Gastrocnemius medialis (tissue), 4 donors: ENCODE measurements at regions not wholly inside any gene's neighbourhood (a gene's known extent, or its start where the extent isn't known, plus 50 kb on each side); places are given as distances from the start of the nearest gene placed in this dataset.

Experiments used
- ATAC-seq, 2 donors: fragments of 150-250 bp; one replicate each; pipeline ENCODE4 v1.9.1; 2016
- DNase-seq, 2 donors: peaks; one replicate each; pipeline ENCODE4 v3.0.0-alpha.2; 2019
- H3K27ac ChIP-seq, 4 donors: fragments of 200-600 bp; sonication (generic); 1 replicate in 1 of 4; 2 replicates in 3 of 4; pipeline ENCODE4 v1.5.1; 2016 to 2018; ENCODE audit warnings: mild to moderate bottlenecking in 2 of 4, moderate library complexity in 1 of 4
- H3K27me3 ChIP-seq, 3 donors: fragments of 200-600 bp; sonication (generic) in 2 of 3; 1 replicate in 1 of 3; 2 replicates in 2 of 3; pipeline versions ENCODE4 v1.5.1 to v1.6.0; 2016 to 2019; ENCODE audit warnings: mild to moderate bottlenecking in 1 of 3, moderate library complexity in 1 of 3
- H3K36me3 ChIP-seq, 2 donors: fragments of 200-600 bp; sonication (generic) in 1 of 2; one replicate each; pipeline ENCODE4 v1.5.1; 2017 to 2018
- H3K4me1 ChIP-seq, 2 donors: fragments of 200-600 bp; sonication (generic) in 1 of 2; one replicate each; pipeline ENCODE4 v1.5.1; 2016 to 2017; ENCODE audit warnings: mild to moderate bottlenecking in 2 of 2
- H3K4me3 ChIP-seq, 4 donors: fragments of 200-600 bp; sonication (generic) in 3 of 4; 1 replicate in 1 of 4; 2 replicates in 3 of 4; pipeline ENCODE4 v1.5.1; 2016 to 2019; ENCODE audit warnings: mild to moderate bottlenecking in 2 of 4
- H3K9me3 ChIP-seq, 3 donors: fragments of 200-600 bp; sonication (generic) in 2 of 3; 1 replicate in 1 of 3; 2 replicates in 2 of 3; pipeline ENCODE4 v1.5.1; 2016 to 2019
- POLR2A ChIP-seq, 2 donors: fragments of 450-650 bp; IDR thresholded peaks; one replicate each; pipeline ENCODE4 v1.6.1; 2017; ENCODE audit warnings: antibody characterized with exemption in 2 of 2, mild to moderate bottlenecking in 2 of 2, moderate library complexity in 2 of 2
- in situ Hi-C, 4 donors: fragments of 200-750 bp; cut with MboI; loops; one replicate each; pipeline versions ENCODE4 v1.15.0 to v1.8.0; 2017; ENCODE audit warnings: low sequenced_read_pairs in 4 of 4
- intact Hi-C: fragments of 100-400 bp; cut with DNase I; formaldehyde crosslinking; loops from one replicate; pipeline ENCODE4 v1.15.1; 2023; ENCODE audit warnings: low total_unique reads
- TF ChIP-seq, protein P1 (sequence below), 5 experiments: fragments of 450-650 bp in 3 of 5; fragments of 200-600 bp in 2 of 5; sonication (generic) in 2 of 5; IDR thresholded peaks in 4 of 5; conservative IDR thresholded peaks in 1 of 5; 1 replicate in 4 of 5; 2 replicates in 1 of 5; pipeline ENCODE4 v1.5.1; 2016 to 2019; ENCODE audit warnings: antibody characterized with exemption in 5 of 5, mild to moderate bottlenecking in 3 of 5, moderate library complexity in 3 of 5

DNA sequence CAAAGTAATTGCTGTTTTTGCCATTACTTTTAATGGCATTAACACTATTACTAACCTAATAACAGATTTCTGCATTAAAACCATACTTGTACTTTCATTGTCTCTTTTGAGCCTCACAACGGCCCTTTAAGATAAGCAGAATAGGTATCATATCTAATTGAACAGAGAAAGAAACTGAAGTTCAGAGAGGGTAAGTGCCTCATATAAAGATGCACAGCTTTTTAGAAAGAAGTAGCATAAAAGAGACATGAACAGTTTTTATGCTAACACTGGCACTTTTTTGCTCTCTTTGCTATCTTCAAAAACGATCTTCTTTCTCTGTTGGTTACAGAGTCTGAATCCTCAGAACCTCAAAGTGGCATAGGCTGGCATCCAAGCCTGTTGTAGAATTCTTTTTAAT lies 102.9 kb upstream of the OR5AK2 start:
- Histone ChIP-seq H3K27ac (no peak overlapping the region), H3K27me3 (no peaks in the 10 kb centered on the region), H3K36me3 (no peaks in the 10 kb centered on the region), H3K4me3 (no peak overlapping the region), H3K9me3 (no peaks in the 10 kb centered on the region), H3K4me1 (no peaks in the 10 kb centered on the region)
- ATAC-seq (no peak), DNase-seq (no peak)
- TF ChIP-seq POLR2A (IDR thresholded peaks at IDR 0.05) = no peak
- TF ChIP-seq, protein P1, sequence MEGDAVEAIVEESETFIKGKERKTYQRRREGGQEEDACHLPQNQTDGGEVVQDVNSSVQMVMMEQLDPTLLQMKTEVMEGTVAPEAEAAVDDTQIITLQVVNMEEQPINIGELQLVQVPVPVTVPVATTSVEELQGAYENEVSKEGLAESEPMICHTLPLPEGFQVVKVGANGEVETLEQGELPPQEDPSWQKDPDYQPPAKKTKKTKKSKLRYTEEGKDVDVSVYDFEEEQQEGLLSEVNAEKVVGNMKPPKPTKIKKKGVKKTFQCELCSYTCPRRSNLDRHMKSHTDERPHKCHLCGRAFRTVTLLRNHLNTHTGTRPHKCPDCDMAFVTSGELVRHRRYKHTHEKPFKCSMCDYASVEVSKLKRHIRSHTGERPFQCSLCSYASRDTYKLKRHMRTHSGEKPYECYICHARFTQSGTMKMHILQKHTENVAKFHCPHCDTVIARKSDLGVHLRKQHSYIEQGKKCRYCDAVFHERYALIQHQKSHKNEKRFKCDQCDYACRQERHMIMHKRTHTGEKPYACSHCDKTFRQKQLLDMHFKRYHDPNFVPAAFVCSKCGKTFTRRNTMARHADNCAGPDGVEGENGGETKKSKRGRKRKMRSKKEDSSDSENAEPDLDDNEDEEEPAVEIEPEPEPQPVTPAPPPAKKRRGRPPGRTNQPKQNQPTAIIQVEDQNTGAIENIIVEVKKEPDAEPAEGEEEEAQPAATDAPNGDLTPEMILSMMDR (IDR thresholded peaks at IDR 0.05 in 4 of 5, conservative IDR thresholded peaks at IDR 0.05 in 1 of 5) = no peak
- intact Hi-C loops = no loop called here
- in situ Hi-C loops = no loop called here

DNA sequence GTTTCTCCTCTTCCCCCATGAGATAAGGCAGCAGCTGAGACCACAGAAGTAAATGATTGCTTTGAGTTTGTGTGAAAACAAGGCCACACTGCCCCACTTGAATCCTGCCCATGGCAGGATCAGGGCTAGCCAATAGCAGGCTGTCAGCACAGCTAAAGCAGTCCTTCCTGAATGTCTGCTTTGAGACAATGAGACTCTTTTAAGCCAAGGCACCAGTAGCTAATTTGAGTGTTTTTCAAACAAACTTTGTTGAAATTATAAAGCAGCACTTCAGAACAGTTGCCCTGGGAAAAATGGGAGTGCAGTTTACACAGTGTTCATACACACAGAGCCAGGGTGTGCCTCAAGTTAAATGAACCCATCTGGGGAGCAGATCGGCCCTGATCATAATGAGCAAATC lies 103.5 kb upstream of the OR5AK2 start:
- no peak for TF ChIP-seq POLR2A (IDR thresholded peaks at IDR 0.05)
- TF ChIP-seq, protein P1 (IDR thresholded peaks at IDR 0.05 in 4 of 5, conservative IDR thresholded peaks at IDR 0.05 in 1 of 5) = no peak
- Histone ChIP-seq H3K36me3 (no peaks in the 10 kb centered on the region), H3K9me3 (no peaks in the 10 kb centered on the region), H3K27me3 (no peaks in the 10 kb centered on the region), H3K27ac (no peak overlapping the region), H3K4me1 (no peaks in the 10 kb centered on the region), H3K4me3 (no peak overlapping the region)
- ATAC-seq = no peak
- intact Hi-C loops = no loop called here
- in situ Hi-C loops = no loop called here
- DNase-seq = no peak

DNA sequence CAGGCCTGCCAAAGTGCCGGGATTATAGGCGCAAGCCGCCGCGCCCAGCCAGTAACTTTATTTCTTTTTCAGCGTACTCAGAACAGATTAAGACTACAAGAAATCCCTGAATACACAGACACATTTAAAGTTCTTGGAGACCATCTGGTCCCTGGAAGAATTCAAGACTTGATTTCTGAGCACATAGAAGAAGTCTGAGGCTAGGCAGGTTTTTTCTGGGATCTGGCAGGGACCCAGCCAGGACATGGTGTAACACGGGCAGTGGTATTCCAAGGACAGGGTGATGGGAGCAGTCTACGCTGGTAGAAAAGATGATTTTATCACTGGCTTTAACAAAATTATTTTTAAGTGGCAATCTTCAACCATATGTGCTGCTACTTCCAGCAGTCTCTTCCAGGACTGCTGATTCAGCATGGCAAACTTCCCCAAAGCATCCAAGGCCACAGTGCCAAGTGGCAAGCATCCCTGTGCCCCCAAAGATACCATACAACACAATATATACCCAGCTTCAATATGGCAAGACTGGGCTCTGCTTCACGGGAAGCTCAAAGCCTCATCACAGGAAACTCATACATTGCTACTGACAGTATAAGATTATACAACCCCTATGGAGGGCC lies 105.2 kb upstream of the OR5AK2 start:
- intact Hi-C loops (no loop called here), in situ Hi-C loops (no loop called here)
- Histone ChIP-seq H3K27me3 (no peaks in the 10 kb centered on the region), H3K27ac (no peak overlapping the region), H3K36me3 (no peaks in the 10 kb centered on the region), H3K9me3 (no peaks in the 10 kb centered on the region), H3K4me1 (no peaks in the 10 kb centered on the region), H3K4me3 (no peak overlapping the region)
- ATAC-seq (no peak), DNase-seq (no peak)
- TF ChIP-seq, protein P1 (IDR thresholded peaks at IDR 0.05 in 4 of 5, conservative IDR thresholded peaks at IDR 0.05 in 1 of 5) = no peak
- no peak for TF ChIP-seq POLR2A (IDR thresholded peaks at IDR 0.05)

DNA sequence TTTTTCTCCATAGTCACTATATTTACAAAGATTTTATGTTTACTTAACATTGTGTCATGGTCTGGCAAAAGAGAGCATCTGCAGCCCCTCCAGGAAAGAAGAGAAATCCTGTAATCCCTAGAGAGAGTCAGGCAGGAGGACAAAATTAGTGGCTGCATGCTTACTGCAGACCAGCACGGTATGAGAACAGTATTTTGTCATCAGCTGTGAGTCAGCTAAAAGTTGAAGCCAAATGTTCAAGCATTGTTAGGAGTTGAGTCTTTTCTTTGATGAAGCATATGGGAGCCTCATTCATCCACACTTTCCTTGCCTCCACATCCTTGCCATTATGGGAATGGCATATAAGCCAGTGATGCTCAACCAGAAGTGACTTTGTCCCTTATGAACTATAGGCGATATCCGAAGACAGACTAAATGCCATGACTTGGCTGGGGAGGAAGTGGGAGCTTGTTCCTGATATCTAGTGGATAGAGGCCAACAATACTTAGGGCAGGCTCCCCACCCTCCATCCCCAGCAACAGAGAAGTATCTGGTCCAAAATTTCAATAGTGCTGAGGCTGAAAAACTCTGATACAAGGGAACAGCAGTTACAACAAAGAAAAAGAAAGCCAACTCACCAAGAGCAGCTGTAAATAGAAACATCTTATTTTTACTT lies 112.0 kb upstream of the OR5AK2 start:
- H3K27ac ChIP-seq = no peak overlapping the region
- DNase-seq = no peak
- H3K36me3 ChIP-seq = no peaks in the 10 kb centered on the region
- H3K4me3 ChIP-seq = no peak overlapping the region
- ATAC-seq = peak in 1 of 2 donors; percentile 66
- in situ Hi-C loops = no loop called here
- H3K27me3 ChIP-seq = no peaks in the 10 kb centered on the region
- TF ChIP-seq POLR2A (IDR thresholded peaks at IDR 0.05) = no peak
- TF ChIP-seq, protein P1 (IDR thresholded peaks at IDR 0.05 in 4 of 5, conservative IDR thresholded peaks at IDR 0.05 in 1 of 5) = no peak
- no peaks in the 10 kb centered on the region for H3K4me1 ChIP-seq
- H3K9me3 ChIP-seq = no peaks in the 10 kb centered on the region
- intact Hi-C loops = no loop called here
